ENCODE measurements at regions not wholly inside any gene's neighbourhood (a gene's known extent, or its start where the extent isn't known, plus 50 kb on each side); places are given as distances from the start of the nearest gene placed in this dataset.

- Histone ChIP-seq H3K9me2 (ENCODE audit: insufficient read depth, low read length) (no peaks in the 10 kb centered on the region), H3F3A (ENCODE audit: insufficient read depth, low read length, poor library complexity, severe bottlenecking) (no peaks in the 10 kb centered on the region), H3K79me2 (replicated peaks; ENCODE audit: insufficient read depth, low read length) (no peaks in the 10 kb centered on the region), H2AFZ (ENCODE audit: low read depth, low read length) (no peak overlapping the region), H3K4me2 (ENCODE audit: low read length) (no peak overlapping the region), H3K9me3 (ENCODE audit: low read length) (no peaks in the 10 kb centered on the region), H3K27me3 (ENCODE audit: insufficient read depth, low read depth, low read length) (no peaks in the 10 kb centered on the region), H4K20me1 (ENCODE audit: insufficient read depth) (no peaks in the 10 kb centered on the region), H3K9ac (ENCODE audit: low read length) (no peak overlapping the region), H3K4me3 (ENCODE audit: low read length) (no peak overlapping the region), H3K36me3 (ENCODE audit: insufficient read depth, low read length) (no peaks in the 10 kb centered on the region), H3K27ac (ENCODE audit: low read length) (no peak overlapping the region)
- TF ChIP-seq POLR2AphosphoS5 (IDR thresholded peaks at IDR 0.05) = no peak
- TF ChIP-seq EP300 (conservative IDR thresholded peaks at IDR 0.05; ENCODE audit: poor library complexity, severe bottlenecking) = no peak
- TF ChIP-seq RAD21 (conservative IDR thresholded peaks at IDR 0.05) = no peak
- TF ChIP-seq EZH2 (IDR thresholded peaks at IDR 0.05; ENCODE audit: borderline replicate concordance, insufficient read depth, low read length, poor library complexity, severe bottlenecking) = no peak
- no peak for TF ChIP-seq CTCF (IDR thresholded peaks at IDR 0.05; ENCODE audit: poor library complexity, severe bottlenecking)
- no peak for TF ChIP-seq MXI1 (conservative IDR thresholded peaks at IDR 0.05; ENCODE audit: poor library complexity, severe bottlenecking)
- TF ChIP-seq TAF1 (IDR thresholded peaks at IDR 0.05; ENCODE audit: low read depth) = no peak
- no peak for TF ChIP-seq REST (IDR thresholded peaks at IDR 0.05; ENCODE audit: borderline replicate concordance)
- no peak for TF ChIP-seq SMC3 (conservative IDR thresholded peaks at IDR 0.05; ENCODE audit: poor library complexity)
These were observed 188.9 kb downstream of the EVX1 start for GRCh38 chr7:27431465-27431864.

GRCh38 chr7:27433581-27433980 lies 191.0 kb downstream of the EVX1 start:
- Histone ChIP-seq H3K36me3 (ENCODE audit: insufficient read depth, low read length) (no peaks in the 10 kb centered on the region), H3K79me2 (replicated peaks; ENCODE audit: insufficient read depth, low read length) (no peaks in the 10 kb centered on the region), H3K9me2 (ENCODE audit: insufficient read depth, low read length) (no peaks in the 10 kb centered on the region), H4K20me1 (ENCODE audit: insufficient read depth) (no peaks in the 10 kb centered on the region), H2AFZ (ENCODE audit: low read depth, low read length) (no peak overlapping the region), H3K9me3 (ENCODE audit: low read length) (no peaks in the 10 kb centered on the region), H3K27ac (ENCODE audit: low read length) (no peak overlapping the region), H3K27me3 (ENCODE audit: insufficient read depth, low read depth, low read length) (no peaks in the 10 kb centered on the region), H3K4me2 (ENCODE audit: low read length) (no peak overlapping the region), H3K4me3 (ENCODE audit: low read length) (no peak overlapping the region), H3F3A (ENCODE audit: insufficient read depth, low read length, poor library complexity, severe bottlenecking) (no peaks in the 10 kb centered on the region), H3K9ac (ENCODE audit: low read length) (no peak overlapping the region)
- no peak for TF ChIP-seq REST (IDR thresholded peaks at IDR 0.05; ENCODE audit: borderline replicate concordance)
- TF ChIP-seq EP300 (conservative IDR thresholded peaks at IDR 0.05; ENCODE audit: poor library complexity, severe bottlenecking) = no peak
- TF ChIP-seq MXI1 (conservative IDR thresholded peaks at IDR 0.05; ENCODE audit: poor library complexity, severe bottlenecking) = no peak
- TF ChIP-seq EZH2 (IDR thresholded peaks at IDR 0.05; ENCODE audit: borderline replicate concordance, insufficient read depth, low read length, poor library complexity, severe bottlenecking) = no peak
- TF ChIP-seq RAD21 (conservative IDR thresholded peaks at IDR 0.05) = no peak
- no peak for TF ChIP-seq CTCF (IDR thresholded peaks at IDR 0.05; ENCODE audit: poor library complexity, severe bottlenecking)
- no peak for TF ChIP-seq TAF1 (IDR thresholded peaks at IDR 0.05; ENCODE audit: low read depth)
- no peak for TF ChIP-seq POLR2AphosphoS5 (IDR thresholded peaks at IDR 0.05)
- no peak for TF ChIP-seq SMC3 (conservative IDR thresholded peaks at IDR 0.05; ENCODE audit: poor library complexity)
